ENCODE measurements at regions not wholly inside any gene's neighbourhood (a gene's known extent, or its start where the extent isn't known, plus 50 kb on each side); places are given as distances from the start of the nearest gene placed in this dataset.
"Not testable (repeated sequence)": the region's sequence is repeated elsewhere in the genome, so short reads cannot be mapped to it uniquely, and the experiment has no call there.

DNA sequence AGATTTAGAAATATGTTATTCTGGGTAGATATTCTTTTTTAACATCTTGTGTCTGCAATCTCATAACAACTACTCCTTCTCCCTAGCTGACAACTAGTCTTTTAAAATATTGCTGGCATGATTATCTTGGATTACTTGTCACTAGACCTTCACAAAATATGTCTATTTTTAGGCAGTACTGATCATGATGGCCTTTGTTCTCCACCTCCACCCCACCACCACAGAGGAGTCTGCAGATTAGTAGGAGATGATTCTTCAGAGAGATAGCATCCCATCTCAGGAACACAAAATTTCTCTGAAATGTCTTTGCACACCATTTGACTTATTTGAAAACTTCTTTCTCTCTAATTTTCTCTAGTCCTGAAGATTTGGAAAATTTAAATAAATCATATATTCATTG is 338.1 kb upstream of the SPHKAP start:
- Histone ChIP-seq H3K4me1 (ENCODE audit: control insufficient read depth, insufficient read depth, low read length) (no peaks in the 10 kb centered on the region), H3K4me3 (ENCODE audit: low read length) (no peak overlapping the region), H3K27ac (ENCODE audit: low read length) (no peak overlapping the region), H3K27me3 (ENCODE audit: control insufficient read depth, insufficient read depth) (no peaks in the 10 kb centered on the region), H3K9me3 (ENCODE audit: control insufficient read depth, low read length) (no peaks in the 10 kb centered on the region)
- no peak for DNase-seq
- no peak for ATAC-seq
- intact Hi-C loops (cut with DNase I) = no loop called here

DNA sequence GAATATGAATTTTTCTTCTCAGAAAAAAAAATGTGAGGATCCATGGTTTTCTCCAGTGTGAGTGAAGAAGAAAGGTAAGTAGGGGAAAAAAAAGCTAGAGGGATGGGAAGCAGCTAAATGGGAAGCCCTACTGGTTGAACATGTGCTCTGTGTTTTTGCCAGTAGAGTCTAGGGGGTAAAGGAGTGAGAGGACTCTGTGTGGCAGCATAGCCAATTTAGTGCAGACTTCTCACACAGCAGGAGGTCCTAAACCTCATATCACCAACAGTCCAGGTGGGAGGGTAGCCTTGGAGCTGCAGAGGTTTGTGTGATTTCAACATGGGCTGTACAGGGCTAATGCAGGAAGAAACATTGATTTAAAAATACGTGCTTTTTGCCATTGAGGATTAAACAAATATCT is 334.5 kb upstream of the SPHKAP start:
- H3K9me3 ChIP-seq (ENCODE audit: control insufficient read depth, low read length) = no peaks in the 10 kb centered on the region
- H3K27me3 ChIP-seq (ENCODE audit: control insufficient read depth, insufficient read depth) = no peaks in the 10 kb centered on the region
- DNase-seq (no peak), ATAC-seq (no peak)
- H3K4me1 ChIP-seq (ENCODE audit: control insufficient read depth, insufficient read depth, low read length) = no peaks in the 10 kb centered on the region
- no peak overlapping the region for H3K27ac ChIP-seq (ENCODE audit: low read length)
- H3K4me3 ChIP-seq (ENCODE audit: low read length) = no peak overlapping the region
- 83% methylated on average over 1 of the region's 1 CpG for WGBS
- intact Hi-C loops (cut with DNase I) = no loop called here

- H3K4me3 ChIP-seq (ENCODE audit: low read length); H3K27me3 ChIP-seq (ENCODE audit: control insufficient read depth, insufficient read depth); ATAC-seq; H3K27ac ChIP-seq (ENCODE audit: low read length); intact Hi-C loops (cut with DNase I); H3K4me1 ChIP-seq (ENCODE audit: control insufficient read depth, insufficient read depth, low read length); DNase-seq; H3K9me3 ChIP-seq (ENCODE audit: control insufficient read depth, low read length): not testable (repeated sequence)
- 89% methylated on average over 4 of the region's 4 CpGs for WGBS
These were observed 332.0 kb upstream of the SPHKAP start for GRCh38 chr2:228513480-228513879.

GRCh38 chr2:228509021-228509420 is 327.5 kb upstream of the SPHKAP start:
- no peak for ATAC-seq
- H3K27me3 ChIP-seq (ENCODE audit: control insufficient read depth, insufficient read depth) = no peaks in the 10 kb centered on the region
- no peak for DNase-seq
- no peak overlapping the region for H3K4me3 ChIP-seq (ENCODE audit: low read length)
- H3K27ac ChIP-seq (ENCODE audit: low read length) = no peak overlapping the region
- H3K4me1 ChIP-seq (ENCODE audit: control insufficient read depth, insufficient read depth, low read length) = peaks cover 5% of the 10 kb centered on the region
- intact Hi-C loops (cut with DNase I) = no loop called here
- WGBS = 34% methylated on average over 2 of the region's 2 CpGs
- H3K9me3 ChIP-seq (ENCODE audit: control insufficient read depth, low read length) = no peaks in the 10 kb centered on the region

DNA sequence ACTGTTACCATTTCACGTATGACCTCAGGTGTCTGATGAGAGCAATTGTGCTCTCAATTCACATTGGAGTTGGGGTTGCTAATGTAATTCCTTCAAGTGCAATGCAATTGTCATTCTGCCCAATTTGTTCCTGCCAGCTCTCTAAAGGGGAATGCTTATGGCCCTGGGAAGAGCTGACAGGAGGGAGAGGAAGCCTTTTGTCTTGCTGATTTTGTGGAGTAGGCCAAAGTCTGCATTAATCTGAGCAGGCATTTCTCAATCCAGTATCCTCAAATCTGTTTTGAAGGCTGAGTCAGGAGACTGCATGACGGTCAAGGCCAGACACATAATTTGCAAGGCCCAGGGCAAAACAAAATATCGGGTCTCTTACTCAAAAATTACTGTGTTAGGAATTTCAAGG is 326.4 kb upstream of the SPHKAP start:
- peaks cover 5% of the 10 kb centered on the region for H3K4me1 ChIP-seq (ENCODE audit: control insufficient read depth, insufficient read depth, low read length)
- WGBS = 44% methylated on average over 3 of the region's 3 CpGs
- H3K27me3 ChIP-seq (ENCODE audit: control insufficient read depth, insufficient read depth) = no peaks in the 10 kb centered on the region
- no peaks in the 10 kb centered on the region for H3K9me3 ChIP-seq (ENCODE audit: control insufficient read depth, low read length)
- DNase-seq (no peak), ATAC-seq (no peak)
- intact Hi-C loops (cut with DNase I) = no loop called here
- H3K27ac ChIP-seq (ENCODE audit: low read length) = no peak overlapping the region
- no peak overlapping the region for H3K4me3 ChIP-seq (ENCODE audit: low read length)

DNA sequence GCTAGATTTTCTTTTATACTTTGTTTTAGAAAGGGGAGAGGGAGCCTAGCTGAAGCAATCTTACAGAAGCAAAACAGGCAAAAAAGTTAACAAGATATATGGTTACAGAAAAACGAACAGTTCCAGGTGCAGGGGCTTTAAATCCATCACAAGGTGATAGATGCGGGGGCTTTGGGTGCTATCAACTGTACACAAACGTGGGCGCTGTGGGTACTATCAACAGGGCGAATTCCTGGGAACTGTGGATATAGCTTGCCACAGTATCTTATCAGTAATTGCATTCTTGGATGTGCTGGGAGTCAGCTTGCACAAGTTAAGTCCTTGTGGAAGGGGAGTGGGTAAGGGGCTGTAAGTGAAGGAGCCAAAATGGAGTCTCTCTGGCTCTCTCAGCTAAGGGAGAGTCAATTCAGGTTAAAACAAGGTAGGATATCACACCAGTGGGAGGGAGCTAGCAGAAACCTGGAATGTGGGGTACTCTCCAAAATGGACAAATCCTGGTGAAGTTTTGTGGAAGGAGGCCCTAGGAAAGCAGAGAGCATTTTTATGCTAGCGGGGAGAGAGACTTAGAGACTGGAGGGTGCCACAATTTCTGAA is 325.8 kb upstream of the SPHKAP start:
- Histone ChIP-seq H3K27me3 (ENCODE audit: control insufficient read depth, insufficient read depth) (no peaks in the 10 kb centered on the region), H3K9me3 (ENCODE audit: control insufficient read depth, low read length) (no peaks in the 10 kb centered on the region), H3K4me1 (ENCODE audit: control insufficient read depth, insufficient read depth, low read length) (peaks cover 5% of the 10 kb centered on the region), H3K4me3 (ENCODE audit: low read length) (no peak overlapping the region), H3K27ac (ENCODE audit: low read length) (no peak overlapping the region)
- 42% methylated on average over 6 of the region's 6 CpGs for WGBS
- DNase-seq = no peak
- intact Hi-C loops (cut with DNase I) = no loop called here
- ATAC-seq = no peak

DNA sequence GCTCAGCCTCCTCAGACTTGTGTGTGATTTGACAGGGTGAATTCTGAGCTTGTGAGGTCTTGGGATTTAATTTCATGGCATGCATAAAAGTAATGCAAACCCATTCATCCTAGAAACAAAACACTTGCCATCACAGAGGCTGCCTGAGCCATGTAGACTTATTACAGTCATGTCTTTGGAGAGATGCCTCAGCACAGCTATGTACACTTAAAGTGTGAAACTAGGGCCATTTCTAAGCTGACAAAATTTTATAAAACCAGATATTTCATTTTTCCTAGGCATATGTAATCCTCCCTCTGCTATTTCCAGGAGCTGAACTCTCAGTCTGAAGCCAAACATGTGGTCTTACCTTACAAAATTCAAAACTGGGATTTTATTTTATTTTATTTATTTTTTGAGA is 322.2 kb upstream of the SPHKAP start:
- no peak overlapping the region for H3K4me3 ChIP-seq (ENCODE audit: low read length)
- intact Hi-C loops (cut with DNase I) = no loop called here
- DNase-seq = no peak
- H3K27ac ChIP-seq (ENCODE audit: low read length) = no peak overlapping the region
- peaks cover 5% of the 10 kb centered on the region for H3K4me1 ChIP-seq (ENCODE audit: control insufficient read depth, insufficient read depth, low read length)
- no peak for ATAC-seq
- H3K27me3 ChIP-seq (ENCODE audit: control insufficient read depth, insufficient read depth) = no peaks in the 10 kb centered on the region
- no peaks in the 10 kb centered on the region for H3K9me3 ChIP-seq (ENCODE audit: control insufficient read depth, low read length)

GRCh38 chr2:228493852-228494251 is 312.4 kb upstream of the SPHKAP start:
- no peaks in the 10 kb centered on the region for H3K27me3 ChIP-seq (ENCODE audit: control insufficient read depth, insufficient read depth)
- no peak overlapping the region for H3K4me3 ChIP-seq (ENCODE audit: low read length)
- DNase-seq = no peak
- intact Hi-C loops (cut with DNase I) = no loop called here
- H3K27ac ChIP-seq (ENCODE audit: low read length) = no peak overlapping the region
- H3K9me3 ChIP-seq (ENCODE audit: control insufficient read depth, low read length) = no peaks in the 10 kb centered on the region
- no peaks in the 10 kb centered on the region for H3K4me1 ChIP-seq (ENCODE audit: control insufficient read depth, insufficient read depth, low read length)
- ATAC-seq = no peak
- WGBS = 90% methylated on average over 3 of the region's 3 CpGs

GRCh38 chr2:228479014-228479413 is 297.5 kb upstream of the SPHKAP start:
- no peak for DNase-seq
- Histone ChIP-seq H3K27ac (ENCODE audit: low read length) (no peak overlapping the region), H3K9me3 (ENCODE audit: control insufficient read depth, low read length) (no peaks in the 10 kb centered on the region), H3K4me3 (ENCODE audit: low read length) (no peak overlapping the region), H3K27me3 (ENCODE audit: control insufficient read depth, insufficient read depth) (no peaks in the 10 kb centered on the region), H3K4me1 (ENCODE audit: control insufficient read depth, insufficient read depth, low read length) (no peaks in the 10 kb centered on the region)
- ATAC-seq = no peak
- intact Hi-C loops (cut with DNase I) = no loop called here

GRCh38 chr2:228474466-228474865 is 293.0 kb upstream of the SPHKAP start:
- no peak overlapping the region for H3K27ac ChIP-seq (ENCODE audit: low read length)
- no peaks in the 10 kb centered on the region for H3K27me3 ChIP-seq (ENCODE audit: control insufficient read depth, insufficient read depth)
- H3K9me3 ChIP-seq (ENCODE audit: control insufficient read depth, low read length) = no peaks in the 10 kb centered on the region
- 66% methylated on average over 2 of the region's 2 CpGs for WGBS
- no peak for ATAC-seq
- DNase-seq = no peak
- H3K4me1 ChIP-seq (ENCODE audit: control insufficient read depth, insufficient read depth, low read length) = no peaks in the 10 kb centered on the region
- intact Hi-C loops (cut with DNase I) = no loop called here
- H3K4me3 ChIP-seq (ENCODE audit: low read length) = no peak overlapping the region

GRCh38 chr2:228469721-228470120 is 288.2 kb upstream of the SPHKAP start:
- H3K4me3 ChIP-seq (ENCODE audit: low read length) = no peak overlapping the region
- ATAC-seq (no peak), DNase-seq (no peak)
- no peaks in the 10 kb centered on the region for H3K9me3 ChIP-seq (ENCODE audit: control insufficient read depth, low read length)
- no peak overlapping the region for H3K27ac ChIP-seq (ENCODE audit: low read length)
- H3K4me1 ChIP-seq (ENCODE audit: control insufficient read depth, insufficient read depth, low read length) = no peaks in the 10 kb centered on the region
- intact Hi-C loops (cut with DNase I) = no loop called here
- no peaks in the 10 kb centered on the region for H3K27me3 ChIP-seq (ENCODE audit: control insufficient read depth, insufficient read depth)

DNA sequence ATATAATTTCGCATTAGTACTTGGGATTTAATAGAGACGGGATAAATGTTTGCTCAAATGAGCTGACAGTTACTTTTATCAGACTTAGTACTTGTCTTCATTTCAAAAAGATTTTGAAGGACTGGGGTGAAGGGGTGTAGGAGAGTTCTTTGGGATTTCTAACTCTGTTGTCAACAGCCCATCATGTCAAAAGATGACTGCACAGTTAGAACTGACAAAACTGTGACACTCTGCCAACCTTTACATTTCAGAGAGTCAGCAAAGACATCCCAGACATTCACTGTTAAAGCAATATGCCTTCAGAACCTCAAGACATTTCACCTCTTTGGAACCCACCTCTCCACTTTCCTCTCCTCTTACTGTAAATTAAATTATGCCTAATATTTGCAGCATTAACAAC is 285.4 kb upstream of the SPHKAP start:
- DNase-seq (no peak), ATAC-seq (no peak)
- intact Hi-C loops (cut with DNase I) = no loop called here
- Histone ChIP-seq H3K4me1 (ENCODE audit: control insufficient read depth, insufficient read depth, low read length) (no peaks in the 10 kb centered on the region), H3K4me3 (ENCODE audit: low read length) (no peak overlapping the region), H3K27me3 (ENCODE audit: control insufficient read depth, insufficient read depth) (no peaks in the 10 kb centered on the region), H3K9me3 (ENCODE audit: control insufficient read depth, low read length) (no peaks in the 10 kb centered on the region), H3K27ac (ENCODE audit: low read length) (no peak overlapping the region)
- 47% methylated on average over 2 of the region's 2 CpGs for WGBS

Measured in right cardiac atrium (tissue), 5 donors.